Hematopoietic multipotent progenitor cell treated with erythropoietin and hydrocortisone succinate and interleukin-3 and kit ligand, for 17 days (in vitro differentiated cells): ENCODE measurements at regions not wholly inside any gene's neighbourhood (a gene's known extent, or its start where the extent isn't known, plus 50 kb on each side); places are given as distances from the start of the nearest gene placed in this dataset.

Source experiments
- DNase-seq: peaks from one replicate; pipeline ENCODE4 v3.0.0-alpha.2; 2015; ENCODE audit warnings: low spot score

DNA sequence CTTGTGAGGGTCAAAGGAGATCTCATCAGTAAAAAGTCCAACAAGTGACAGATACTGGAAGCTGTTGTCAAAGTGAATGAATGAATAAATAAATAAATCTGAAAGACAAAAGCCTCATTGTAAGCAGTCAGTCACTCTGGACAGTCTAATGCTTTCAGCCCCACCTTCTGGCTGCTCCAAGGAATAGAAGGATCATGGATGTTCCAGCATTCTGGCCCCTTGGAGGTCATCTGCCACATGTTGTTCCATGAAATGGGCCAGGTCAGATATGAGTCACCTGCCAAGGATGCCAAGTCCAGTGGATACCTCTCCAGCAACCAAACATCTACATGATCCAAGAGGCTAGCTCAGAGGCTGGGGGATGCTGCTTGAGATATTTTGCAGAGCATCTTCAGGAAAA lies 185.6 kb downstream of the BMP7 start:
- no peak for DNase-seq

DNA sequence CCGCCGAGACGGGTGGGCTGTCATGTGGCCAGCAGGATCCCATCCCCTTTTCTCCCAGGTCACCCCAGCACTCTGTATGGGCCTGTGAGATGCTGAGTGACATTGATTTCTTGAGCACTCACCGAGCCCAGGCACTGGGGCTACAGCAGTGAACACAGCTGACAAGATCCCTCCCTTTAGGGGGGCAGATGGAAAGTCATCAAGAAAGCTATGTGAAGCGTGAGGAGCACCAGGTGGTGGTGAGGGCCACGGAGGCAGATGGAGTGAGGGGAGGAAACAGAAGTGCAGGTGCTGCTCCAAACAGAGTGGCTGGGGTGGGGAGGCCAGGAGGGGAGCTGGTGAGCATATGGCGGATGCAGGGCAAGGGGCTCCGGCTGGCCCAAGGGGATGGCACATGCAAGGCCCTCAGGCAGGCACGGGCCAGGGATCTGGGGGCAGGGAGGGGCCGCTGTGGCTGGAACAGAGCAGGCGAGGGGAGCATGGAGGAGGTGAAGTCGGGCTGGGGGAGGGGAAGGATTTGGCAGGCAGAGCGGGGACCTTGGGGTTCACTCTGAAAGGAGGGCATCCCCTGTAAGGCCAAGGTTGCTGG lies 184.0 kb downstream of the BMP7 start:
- DNase-seq: no peak

DNA sequence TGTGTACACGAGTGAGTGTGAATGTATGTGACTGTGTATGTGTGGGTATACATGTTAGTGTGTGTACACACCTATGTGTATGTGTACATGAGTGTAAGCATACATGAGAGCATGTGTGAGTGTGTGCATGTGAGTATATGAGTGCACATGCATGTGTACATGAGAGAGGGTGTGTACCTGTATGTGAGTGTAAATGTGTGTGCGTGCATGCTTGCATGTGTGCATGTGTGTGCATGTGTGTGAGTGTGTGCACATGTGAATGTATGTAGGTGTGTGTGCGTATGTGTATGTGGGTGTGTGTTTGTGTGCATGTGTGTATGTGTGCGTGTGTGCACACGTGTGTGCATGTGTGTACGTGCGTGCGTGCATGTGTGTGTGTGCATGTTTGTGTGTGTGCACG lies 183.4 kb downstream of the BMP7 start:
- DNase-seq: no peak

DNA sequence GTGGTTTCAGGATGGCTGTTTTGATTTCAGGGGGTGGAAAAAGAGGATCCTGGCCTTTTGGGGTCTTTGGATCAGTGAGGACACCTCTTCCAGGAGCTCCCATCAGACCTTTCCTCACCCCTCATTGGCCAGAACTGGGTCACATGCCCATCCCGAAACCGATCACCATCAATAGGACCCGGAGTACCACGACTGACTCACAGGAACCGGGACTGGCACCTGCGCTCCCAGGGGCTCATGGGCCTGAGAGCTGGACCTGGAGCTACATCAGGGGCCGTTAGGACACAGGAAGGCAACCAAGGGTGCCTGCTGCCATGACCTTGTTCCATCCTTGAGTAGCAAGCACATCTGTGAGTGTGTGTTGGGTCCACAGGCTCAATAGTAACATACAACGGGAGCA lies 180.4 kb downstream of the BMP7 start:
- DNase-seq: no peak

DNA sequence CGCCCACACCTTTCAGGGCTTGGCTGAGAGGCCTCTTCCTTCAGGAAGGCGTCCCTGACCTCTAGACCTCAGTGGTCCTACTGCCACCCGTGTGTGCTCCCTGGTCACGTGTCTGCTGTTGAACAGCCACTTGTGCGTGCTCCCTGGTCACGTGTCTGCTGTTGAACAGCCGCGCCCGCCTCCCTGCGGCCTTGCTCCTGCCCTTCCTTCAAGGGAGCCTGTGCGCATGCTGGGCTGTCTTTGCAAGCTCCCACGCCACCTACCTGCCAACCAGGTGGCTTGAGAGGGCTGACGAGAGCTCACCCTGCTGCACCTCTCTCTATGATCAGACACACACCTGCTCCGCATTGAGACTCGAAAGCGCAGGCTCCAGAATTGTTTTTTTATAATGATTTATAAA lies 179.3 kb downstream of the BMP7 start:
- DNase-seq: no peak

DNA sequence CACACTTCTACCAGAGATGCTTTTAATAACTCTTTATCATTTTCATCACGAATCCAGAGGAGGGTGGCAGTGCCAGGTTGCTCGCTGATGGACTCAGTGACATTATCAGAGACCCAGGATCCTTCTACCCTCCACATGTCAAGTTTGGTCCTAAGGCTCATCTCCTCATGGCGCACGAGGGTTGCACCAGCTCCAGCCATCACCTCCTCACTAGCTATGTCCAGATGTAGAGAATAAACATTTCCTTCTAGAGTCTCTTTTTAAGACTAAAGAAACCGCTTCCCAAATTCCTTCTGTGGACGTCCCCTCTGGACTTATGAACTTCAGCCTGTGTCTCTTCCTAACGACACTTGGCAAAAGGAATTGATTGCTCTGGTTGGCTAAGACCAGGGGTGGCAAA lies 178.7 kb downstream of the BMP7 start:
- DNase-seq: no peak

DNA sequence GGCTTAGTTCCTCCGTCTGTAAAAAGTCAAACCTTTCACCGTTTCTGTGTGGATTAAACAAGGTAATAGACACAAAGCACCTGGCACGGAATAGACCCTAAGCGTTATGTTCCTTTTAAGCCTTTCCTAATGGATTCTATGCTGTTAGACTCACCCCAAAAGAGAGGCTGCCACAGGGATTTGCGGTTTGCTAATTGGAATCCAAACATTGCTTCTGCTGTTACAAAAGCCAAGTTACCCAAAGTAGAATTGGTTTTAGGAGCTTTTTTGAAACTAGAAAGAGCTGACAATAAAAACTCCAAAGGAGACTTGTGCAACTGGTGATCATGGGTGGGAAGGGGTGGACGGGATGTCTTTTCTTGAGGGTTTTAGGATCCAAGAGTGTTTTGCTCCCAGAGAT lies 178.0 kb downstream of the BMP7 start:
- no peak for DNase-seq

DNA sequence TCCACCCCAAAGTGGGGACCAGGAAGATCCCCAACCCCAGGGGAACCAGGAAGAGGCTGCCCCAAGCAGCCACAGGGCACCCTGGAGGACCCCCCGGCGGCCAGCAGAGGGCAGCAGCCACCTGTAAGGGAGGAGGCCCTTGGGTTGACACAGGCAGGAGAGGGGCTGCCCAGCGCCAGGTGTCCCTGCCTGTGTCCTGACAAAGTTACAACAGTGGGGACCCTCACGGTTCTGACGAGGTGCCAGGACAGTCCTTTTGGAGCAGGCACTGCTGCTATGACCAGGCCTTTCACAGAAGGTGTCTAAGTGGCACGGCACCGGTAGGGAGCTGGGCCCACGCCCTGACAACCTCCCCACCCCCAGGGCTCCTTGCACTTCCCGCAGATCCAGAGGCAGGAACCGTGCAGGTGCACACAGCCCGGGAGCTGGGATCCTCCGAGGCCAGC lies 176.7 kb downstream of the BMP7 start:
- peak; percentile 30 for DNase-seq

DNA sequence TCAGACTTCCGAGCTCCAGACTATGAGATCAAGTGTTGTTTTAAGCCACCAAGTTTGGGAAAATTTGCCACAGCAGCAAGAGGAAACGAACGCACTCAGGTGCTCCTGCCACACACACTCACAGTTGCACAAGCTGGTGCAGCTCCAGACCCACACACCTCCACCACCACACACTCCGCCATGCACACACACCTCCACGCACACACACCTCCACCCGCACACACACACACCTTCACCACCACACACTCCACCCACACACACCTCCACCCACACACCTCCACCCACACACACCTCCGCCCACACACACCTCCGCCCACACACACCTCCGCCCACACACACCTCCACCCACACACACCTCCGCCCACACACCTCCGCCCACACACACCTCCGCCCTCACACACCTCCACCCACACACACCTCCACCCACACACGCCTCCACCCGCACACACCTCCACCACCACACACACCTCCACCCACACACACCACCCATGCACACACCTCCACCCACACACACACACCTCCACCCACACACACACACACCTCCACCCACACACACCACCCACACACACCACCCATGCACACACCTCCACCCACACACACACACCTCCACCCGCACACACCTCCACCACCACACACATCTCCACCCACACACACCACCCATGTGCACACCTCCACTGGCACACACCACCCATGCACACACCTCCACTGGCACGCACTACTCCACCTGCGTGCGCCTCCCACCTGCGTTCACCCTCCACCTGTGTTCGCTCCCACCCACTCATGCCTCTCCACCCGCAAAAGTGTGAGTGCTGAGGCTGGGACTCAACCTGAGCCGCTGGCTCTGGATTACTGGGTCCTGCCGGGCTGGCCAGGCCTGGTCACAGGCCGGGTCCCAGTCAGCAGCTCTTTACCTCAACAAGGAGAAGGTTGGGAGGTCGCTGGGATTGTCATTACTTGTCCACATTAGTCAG lies 175.6 kb downstream of the BMP7 start:
- no peak for DNase-seq

DNA sequence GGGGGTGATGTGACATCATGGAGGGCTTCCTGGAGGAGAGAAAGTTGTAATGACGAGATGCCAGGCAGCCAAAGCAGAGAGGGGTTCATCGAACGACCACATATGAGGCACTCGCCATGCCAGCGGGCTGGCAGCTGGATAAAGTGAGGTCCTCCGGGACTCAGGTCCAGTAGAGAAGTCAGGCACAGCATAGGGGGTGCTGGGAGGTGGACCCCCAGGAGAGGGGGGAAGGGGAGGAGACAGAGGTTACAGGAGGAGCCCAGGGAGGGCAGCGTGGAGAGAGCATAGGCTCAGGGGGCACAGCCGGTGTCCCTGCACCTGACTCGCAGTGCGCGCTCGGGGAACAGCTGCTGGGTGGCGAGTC lies 174.7 kb downstream of the BMP7 start:
- no peak for DNase-seq

DNA sequence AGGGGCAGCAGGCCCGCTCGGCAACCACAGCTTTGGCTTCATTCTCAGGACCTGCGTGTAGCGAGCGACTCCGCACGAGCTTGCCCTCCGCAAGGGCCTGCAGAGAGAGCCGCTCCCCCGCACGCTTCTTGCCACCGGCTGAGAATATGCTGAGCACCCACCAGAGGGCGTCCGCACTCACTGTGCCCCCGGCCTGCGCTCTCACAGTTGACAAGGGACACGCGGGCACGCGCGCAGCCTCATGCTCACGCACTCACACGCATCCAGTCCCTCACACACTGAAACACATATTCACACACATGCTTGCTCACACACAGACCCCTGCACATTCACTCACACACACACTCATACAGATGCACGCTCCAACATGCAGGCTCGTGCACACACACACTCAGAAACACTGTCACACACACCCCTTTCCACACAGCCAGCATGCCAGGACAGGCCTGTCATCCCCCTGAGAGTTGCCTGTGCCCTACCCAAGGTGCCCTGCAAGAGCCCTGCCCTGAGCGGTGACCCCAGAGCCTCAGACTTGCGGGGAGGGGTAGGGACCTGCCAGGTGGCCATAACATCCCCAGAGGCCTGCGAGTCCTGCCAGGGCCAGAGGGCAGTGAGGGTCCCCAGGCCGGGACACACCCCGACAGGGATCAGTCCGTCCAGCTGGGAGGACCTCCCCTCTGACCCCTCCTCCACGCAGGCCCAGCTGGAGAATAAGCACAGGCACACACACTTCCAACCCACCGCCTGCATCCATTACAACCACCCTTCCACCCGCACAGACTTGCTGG lies 174.1 kb downstream of the BMP7 start:
- DNase-seq: peak; percentile 22

DNA sequence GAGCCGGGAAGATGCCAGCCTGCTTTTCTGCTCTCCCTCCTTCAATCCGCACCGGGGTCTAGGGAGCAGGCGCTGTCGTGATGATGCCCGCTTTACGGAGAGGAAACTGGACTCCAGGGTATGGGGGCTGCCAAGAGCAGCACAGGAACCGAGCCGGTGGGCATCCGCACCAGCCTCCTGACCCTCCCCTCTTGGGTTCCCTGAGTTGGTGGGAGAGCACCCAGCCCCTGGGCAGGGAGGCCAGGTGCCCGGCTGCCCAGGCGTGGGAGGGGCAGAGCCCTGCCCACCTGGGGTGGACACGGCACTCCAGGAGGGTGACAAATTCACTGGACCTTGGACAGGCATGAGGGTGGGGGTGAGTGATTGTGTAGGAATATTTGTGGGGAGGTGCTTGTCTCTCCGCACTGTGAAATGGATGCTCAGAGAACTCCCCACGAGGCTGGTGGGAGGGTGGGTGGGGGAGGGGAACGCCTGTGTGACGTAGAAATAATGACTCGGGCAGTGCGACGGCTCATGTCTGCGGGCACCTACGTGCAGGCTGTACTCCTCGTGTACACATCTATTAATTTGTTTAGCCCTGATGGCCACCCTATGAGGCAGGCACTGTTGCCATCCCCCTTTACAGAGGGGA lies 173.4 kb downstream of the BMP7 start:
- no peak for DNase-seq

DNA sequence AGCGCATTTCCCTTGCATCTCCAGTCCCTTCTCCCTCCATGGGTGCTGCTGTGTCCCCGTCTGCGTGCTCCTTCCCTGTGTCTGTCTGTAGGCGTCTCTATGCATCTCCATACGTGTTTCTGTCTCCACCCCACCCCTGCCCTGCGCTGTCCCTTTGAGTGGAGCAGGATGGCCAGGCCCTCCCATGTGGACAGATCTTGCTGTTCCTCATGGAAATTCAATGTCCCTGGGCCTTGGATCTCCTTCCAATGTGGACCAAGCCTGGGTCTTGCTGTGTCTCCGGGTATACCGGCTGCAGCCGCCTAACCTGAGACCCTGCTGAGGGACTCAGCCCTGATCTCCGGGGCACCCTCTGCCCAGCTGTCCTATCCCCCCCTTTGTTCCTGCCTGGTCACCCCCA lies 172.7 kb downstream of the BMP7 start:
- no peak for DNase-seq

DNA sequence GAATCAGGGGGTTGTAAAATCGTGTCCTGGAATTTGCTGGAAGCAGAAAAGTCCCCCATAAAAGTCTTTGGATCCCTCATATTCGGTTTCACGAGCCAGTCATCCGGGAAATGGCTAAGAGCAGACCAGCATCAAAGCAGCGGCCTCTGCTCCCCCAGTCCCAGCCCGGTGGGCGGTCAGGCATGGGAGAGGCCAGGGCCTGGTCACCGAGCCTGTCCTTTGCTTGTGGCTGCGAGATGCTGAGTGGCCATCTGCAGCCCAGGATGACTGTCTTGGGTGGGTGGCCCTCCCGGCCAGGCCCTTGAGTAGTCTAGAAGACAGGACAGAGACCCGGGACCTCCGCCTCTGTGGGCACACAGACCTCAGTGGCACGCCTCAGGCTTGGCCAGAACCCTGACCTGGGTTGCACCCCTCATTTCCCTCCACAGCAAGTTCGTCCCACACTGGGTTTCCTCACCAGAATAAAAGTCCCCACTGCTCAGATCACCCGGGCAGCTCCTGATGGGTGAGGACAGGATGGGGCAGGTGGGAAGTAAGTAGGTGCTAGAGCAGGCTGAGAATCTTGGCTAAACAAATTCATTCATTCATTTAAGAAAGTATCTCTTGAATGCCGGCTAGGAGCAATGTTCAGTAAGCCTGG lies 172.1 kb downstream of the BMP7 start:
- DNase-seq: no peak

DNA sequence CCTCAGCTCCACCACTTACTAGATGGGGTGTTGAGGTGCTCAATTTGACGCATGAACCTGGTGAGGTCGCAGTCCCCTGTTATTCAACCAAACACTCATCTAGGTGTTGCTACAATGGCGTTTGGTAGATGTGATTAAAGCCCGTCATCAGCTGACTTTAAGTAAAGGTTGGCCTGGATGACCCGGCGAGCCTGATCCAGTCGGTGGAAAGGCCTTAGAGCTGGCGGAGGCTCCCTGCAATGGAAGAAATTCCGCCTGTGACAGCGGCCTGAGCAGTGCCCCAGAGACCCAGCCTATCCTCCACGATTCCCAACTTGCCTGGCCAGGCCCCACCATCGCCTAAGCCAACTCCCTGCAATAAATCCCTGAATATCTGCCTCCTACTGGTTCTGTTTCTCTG lies 171.4 kb downstream of the BMP7 start:
- DNase-seq: no peak

DNA sequence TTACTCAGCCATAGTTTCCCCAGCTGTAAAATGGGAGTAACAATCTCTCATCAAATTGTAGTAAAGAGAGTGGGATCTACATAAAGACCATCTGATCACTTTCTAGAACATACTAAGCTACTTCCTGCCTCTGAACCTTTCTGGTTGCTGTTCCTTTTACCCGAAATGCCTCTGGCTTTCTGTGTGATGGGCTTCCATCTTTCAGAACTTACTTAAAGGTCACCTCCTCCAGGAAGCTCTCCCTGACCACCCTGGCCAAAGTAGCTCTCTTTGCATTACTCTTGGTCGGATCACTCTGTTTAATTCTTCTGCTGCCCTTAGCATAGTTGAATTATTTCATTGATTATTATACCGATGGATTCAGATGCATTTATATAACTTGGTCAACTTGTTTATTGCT lies 171.0 kb downstream of the BMP7 start:
- no peak for DNase-seq

DNA sequence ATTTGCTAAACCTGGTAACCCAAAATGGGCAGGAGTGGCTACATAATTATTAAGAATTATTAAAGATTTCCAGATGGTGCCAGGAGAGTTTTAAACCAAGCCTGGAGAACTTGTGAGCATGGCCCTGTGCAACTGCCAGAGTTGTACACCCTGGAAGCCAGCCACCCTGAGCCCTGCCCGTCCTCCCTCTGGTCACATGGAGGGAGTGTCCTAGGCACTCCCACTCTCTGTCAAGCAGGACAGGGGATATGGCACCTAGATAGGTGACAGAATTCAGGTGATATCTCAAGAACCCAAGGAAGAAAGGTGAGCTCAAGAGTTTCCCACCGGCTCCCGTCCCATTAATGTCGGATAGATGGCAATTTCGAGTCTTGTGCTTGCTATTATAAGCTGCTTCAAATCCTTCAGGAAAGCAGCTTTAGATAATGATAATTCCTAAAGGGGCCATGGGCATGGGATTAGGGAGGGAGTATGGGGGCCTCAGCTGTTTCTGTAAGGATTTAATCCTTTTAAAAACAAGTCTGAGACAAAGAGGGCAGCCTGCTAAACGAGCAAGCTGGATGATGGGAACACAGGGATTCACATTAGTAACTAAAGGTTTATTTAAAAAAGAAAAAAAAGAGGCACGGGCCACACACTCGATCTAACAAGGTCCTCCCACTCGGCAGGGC lies 169.1 kb downstream of the BMP7 start:
- DNase-seq: no peak

DNA sequence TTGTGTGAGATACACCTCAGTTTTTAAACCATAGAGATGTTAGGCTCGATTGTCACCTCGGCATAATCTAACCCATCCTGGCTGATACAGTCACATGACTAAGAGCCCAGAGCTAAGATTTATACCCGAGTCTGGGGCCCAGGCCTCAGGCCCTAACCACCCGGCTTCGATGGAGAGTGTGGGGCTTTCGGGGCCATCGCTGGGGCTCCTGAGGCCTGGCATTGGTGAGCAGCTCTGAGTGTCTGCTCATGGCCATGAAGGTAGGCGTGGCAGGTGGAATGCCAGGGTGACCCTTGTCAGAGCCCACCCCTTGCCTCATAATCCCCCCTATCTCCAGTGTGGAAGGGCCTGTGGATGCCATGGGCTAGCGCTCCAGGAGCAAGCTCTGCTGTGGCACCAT lies 164.3 kb downstream of the BMP7 start:
- no peak for DNase-seq

DNA sequence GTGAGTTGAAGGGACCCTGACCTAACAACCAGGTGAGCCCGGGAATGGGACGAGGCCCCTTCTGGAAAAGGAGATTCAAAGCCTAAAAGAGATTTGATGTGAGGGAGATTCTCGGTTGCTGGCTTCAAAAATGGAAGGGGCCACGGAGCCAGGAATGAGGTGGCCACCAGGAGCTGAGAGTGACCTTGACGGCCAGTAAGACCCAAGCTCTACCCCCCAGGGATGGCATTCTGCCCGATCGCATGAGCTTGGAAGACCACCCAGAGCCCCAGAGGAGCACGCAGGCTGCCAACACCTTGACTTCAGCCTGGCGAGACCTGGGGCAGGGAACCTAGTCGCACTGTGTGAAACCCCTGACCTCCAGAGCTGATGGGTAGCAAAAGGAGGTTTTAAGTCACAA lies 163.9 kb downstream of the BMP7 start:
- no peak for DNase-seq

DNA sequence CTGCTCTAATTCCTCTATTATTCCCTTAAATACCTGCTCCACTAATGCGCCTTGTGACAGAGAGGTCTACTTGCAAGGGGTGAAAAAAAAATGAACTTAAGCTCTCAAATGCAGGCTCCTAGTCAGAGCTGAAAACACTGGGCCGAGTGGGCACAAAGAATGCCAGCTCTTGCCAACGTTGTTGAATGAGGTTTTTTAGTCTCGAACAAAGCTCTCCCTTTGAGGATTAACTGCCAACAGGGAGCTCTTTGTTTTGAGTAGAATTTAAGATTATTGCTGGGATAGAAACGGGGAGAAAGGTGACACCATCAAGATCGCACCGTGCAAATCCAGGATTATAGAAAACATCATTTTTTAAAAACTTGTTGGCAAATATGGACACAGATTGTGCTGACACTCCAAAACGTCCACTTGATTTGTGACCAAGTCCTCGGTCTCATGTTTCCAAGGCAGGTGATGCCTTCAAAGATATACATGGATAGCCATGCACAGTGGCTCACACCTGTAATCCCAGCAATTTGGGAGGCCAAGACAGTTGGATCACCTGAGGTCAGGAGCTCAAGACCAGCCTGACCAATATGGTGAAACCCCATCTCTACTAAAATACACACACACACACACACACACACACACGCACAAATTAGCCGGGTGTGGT lies 163.2 kb downstream of the BMP7 start:
- no peak for DNase-seq

DNA sequence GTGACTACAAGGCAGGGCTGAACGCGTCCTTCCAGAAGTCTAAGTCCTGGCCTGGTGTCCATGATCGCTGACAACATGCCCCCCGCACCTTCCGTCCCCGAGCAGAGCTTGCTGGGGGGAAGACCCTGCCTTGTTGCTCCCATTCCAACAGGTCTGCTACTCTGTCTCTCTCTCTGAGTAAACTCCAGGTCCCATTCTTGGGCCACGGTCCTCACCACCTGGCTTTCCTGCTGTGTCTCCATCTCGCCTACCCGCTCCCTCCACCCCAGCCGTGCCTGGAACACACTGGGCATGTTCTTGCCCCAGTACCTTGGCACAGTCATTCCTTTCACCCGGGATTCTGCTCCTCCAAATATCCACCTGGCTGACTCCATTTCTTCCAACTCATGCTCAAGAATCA lies 162.3 kb downstream of the BMP7 start:
- no peak for DNase-seq
